Fibroblast of villous mesenchyme (primary cell): ENCODE measurements at regions not wholly inside any gene's neighbourhood (a gene's known extent, or its start where the extent isn't known, plus 50 kb on each side); places are given as distances from the start of the nearest gene placed in this dataset.

Experiments used
- DNase-seq: peaks from one replicate; pipeline ENCODE4 v3.0.0-alpha.2; 2010; ENCODE audit warnings: low read depth
- H3K4me3 ChIP-seq: 2 replicates; pipeline ENCODE4 v1.5.1; 2011; ENCODE audit warnings: low read depth, mild to moderate bottlenecking, low read length
- CTCF ChIP-seq: IDR thresholded peaks from 2 replicates; pipeline ENCODE4 v1.5.1; 2012; ENCODE audit warnings: low read depth, mild to moderate bottlenecking, low read length; ENCODE audit not compliant: insufficient read depth

GRCh38 chrX:122818068-122818467 lies 366.0 kb upstream of the GRIA3 start:
- DNase-seq: no peak
- no peak for TF ChIP-seq CTCF
- no peak overlapping the region for H3K4me3 ChIP-seq

GRCh38 chrX:122833230-122833629 lies 350.8 kb upstream of the GRIA3 start:
- no peak for TF ChIP-seq CTCF
- H3K4me3 ChIP-seq: no peak overlapping the region
- no peak for DNase-seq

GRCh38 chrX:122835886-122836285 lies 348.2 kb upstream of the GRIA3 start:
- DNase-seq: no peak
- no peak for TF ChIP-seq CTCF

GRCh38 chrX:122850326-122850725 lies 333.8 kb upstream of the GRIA3 start:
- DNase-seq: no peak
- H3K4me3 ChIP-seq: no peak overlapping the region
- no peak for TF ChIP-seq CTCF

More at GRCh38 chrX:122835886-122836285, 348.2 kb upstream of the GRIA3 start:
- no peak overlapping the region for H3K4me3 ChIP-seq

GRCh38 chrX:122856205-122856604 lies 327.9 kb upstream of the GRIA3 start:
- no peak for TF ChIP-seq CTCF

GRCh38 chrX:122857734-122858133 lies 326.3 kb upstream of the GRIA3 start:
- no peak for DNase-seq
- no peak for TF ChIP-seq CTCF
- no peak overlapping the region for H3K4me3 ChIP-seq

More at GRCh38 chrX:122856205-122856604, 327.9 kb upstream of the GRIA3 start:
- no peak for DNase-seq
- H3K4me3 ChIP-seq: no peak overlapping the region

- no peak overlapping the region for H3K4me3 ChIP-seq
- TF ChIP-seq CTCF: no peak
- no peak for DNase-seq
Measured at GRCh38 chrX:122863067-122863466, 321.0 kb upstream of the GRIA3 start.
